ENCODE measurements at regions not wholly inside any gene's neighbourhood (a gene's known extent, or its start where the extent isn't known, plus 50 kb on each side); places are given as distances from the start of the nearest gene placed in this dataset.
"Not testable (repeated sequence)": the region's sequence is repeated elsewhere in the genome, so short reads cannot be mapped to it uniquely, and the experiment has no call there.

DNA sequence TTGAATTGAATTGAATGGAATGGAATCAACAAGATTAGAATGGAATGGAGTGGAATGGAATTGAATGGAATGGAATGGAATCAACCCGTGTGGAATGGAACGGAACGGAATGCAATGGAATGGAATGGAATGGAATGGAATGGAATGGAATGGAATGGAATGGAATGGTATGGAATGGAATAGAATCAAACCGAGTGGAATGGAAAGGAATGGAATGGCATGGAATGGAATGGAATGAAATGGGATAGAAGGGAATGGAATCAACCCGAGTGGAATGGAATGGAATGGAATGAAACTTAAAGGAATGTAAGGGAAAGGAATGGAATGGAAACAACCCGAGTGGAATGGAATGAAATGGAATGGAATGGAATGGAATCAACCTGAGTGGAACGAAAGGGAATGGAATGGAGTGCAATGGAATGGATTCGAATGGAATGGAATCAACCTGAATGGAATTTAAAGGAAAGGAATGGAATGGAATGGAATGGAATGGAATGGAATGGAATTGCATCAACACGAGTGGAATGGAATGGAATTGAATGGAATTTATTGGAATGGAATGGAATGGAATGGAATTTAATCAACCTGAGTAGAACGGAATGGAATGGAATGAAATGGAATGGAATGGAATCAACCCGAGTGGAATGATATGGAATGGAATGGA lies 1146.6 kb downstream of the RPIA start:
- TF ChIP-seq CTCF (IDR thresholded peaks at IDR 0.05): no peak
- Histone ChIP-seq H3K9ac (no peak overlapping the region), H3K27me3 (ENCODE audit: control insufficient read depth, insufficient read depth, low read length) (no peaks in the 10 kb centered on the region), H3K9me3 (ENCODE audit: control insufficient read depth, low read length) (no peaks in the 10 kb centered on the region), H3K27ac (no peak overlapping the region), H3K79me2 (no peaks in the 10 kb centered on the region), H3K4me2 (ENCODE audit: low read length) (no peak overlapping the region), H3K4me3 (ENCODE audit: low read depth, low read length) (no peak overlapping the region), H3K36me3 (ENCODE audit: control insufficient read depth, insufficient read depth, low read length) (no peaks in the 10 kb centered on the region), H2AFZ (no peak overlapping the region), H3K4me1 (no peaks in the 10 kb centered on the region)

DNA sequence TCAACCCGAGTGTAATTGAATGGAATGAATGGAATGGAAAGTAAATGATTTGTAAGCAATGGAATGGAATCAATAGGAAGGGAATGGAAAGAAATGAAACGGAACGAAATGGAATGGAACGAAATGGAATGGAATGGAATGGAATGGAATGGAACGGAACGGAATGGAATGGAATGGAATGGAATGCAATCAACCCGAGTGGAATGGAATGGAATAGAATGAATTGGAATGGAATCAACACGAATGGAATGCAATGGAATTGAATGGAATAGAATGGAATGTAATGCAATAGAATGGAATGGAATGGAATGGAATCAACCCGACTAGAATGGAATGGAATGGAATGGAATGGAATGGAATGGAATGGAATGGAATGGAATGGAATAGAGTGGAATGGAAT lies 1148.7 kb downstream of the RPIA start:
- H3K9me3 ChIP-seq (ENCODE audit: control insufficient read depth, low read length); H3K4me1 ChIP-seq; H3K27me3 ChIP-seq (ENCODE audit: control insufficient read depth, insufficient read depth, low read length); H3K79me2 ChIP-seq; H3K36me3 ChIP-seq (ENCODE audit: control insufficient read depth, insufficient read depth, low read length); H2AFZ ChIP-seq; H3K4me3 ChIP-seq (ENCODE audit: low read depth, low read length); H3K27ac ChIP-seq; H3K9ac ChIP-seq; H3K4me2 ChIP-seq (ENCODE audit: low read length): not testable (repeated sequence)

- H3K36me3 ChIP-seq (ENCODE audit: control insufficient read depth, insufficient read depth, low read length); H3K4me2 ChIP-seq (ENCODE audit: low read length); H2AFZ ChIP-seq; H3K4me1 ChIP-seq; H3K79me2 ChIP-seq; H3K9me3 ChIP-seq (ENCODE audit: control insufficient read depth, low read length); H3K27ac ChIP-seq; H3K27me3 ChIP-seq (ENCODE audit: control insufficient read depth, insufficient read depth, low read length); H3K9ac ChIP-seq; H3K4me3 ChIP-seq (ENCODE audit: low read depth, low read length): not testable (repeated sequence)
These were observed 1149.5 kb downstream of the RPIA start for GRCh38 chr2:89840781-89841475.

DNA sequence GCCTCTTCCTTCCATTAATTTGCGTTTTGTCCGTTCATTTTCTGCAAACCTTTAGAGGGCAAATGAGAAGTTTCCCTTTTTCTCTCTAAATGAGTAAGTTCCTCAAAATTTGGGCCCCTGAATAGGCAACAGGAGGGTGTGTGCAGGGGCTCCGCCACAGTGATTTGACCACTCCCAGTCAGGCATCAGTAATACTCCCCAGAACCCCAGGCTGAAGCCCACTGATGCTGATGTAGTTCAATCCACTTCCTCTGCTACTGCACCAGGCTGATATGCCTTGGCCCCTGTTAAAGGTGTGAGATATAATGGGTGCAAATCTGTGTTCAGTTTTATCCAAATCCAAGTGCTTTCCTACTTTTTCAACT lies 1150.0 kb downstream of the RPIA start:
- H3K27ac ChIP-seq: no peak overlapping the region
- no peak overlapping the region for H2AFZ ChIP-seq
- no peaks in the 10 kb centered on the region for H3K4me1 ChIP-seq
- H3K9me3 ChIP-seq (ENCODE audit: control insufficient read depth, low read length): no peaks in the 10 kb centered on the region
- no peak for TF ChIP-seq CTCF (IDR thresholded peaks at IDR 0.05)
- no peaks in the 10 kb centered on the region for H3K79me2 ChIP-seq
- H3K36me3 ChIP-seq (ENCODE audit: control insufficient read depth, insufficient read depth, low read length): no peaks in the 10 kb centered on the region
- H3K4me2 ChIP-seq (ENCODE audit: low read length): no peak overlapping the region
- H3K27me3 ChIP-seq (ENCODE audit: control insufficient read depth, insufficient read depth, low read length): no peaks in the 10 kb centered on the region
- H3K4me3 ChIP-seq (ENCODE audit: low read depth, low read length): no peak overlapping the region
- no peak overlapping the region for H3K9ac ChIP-seq

DNA sequence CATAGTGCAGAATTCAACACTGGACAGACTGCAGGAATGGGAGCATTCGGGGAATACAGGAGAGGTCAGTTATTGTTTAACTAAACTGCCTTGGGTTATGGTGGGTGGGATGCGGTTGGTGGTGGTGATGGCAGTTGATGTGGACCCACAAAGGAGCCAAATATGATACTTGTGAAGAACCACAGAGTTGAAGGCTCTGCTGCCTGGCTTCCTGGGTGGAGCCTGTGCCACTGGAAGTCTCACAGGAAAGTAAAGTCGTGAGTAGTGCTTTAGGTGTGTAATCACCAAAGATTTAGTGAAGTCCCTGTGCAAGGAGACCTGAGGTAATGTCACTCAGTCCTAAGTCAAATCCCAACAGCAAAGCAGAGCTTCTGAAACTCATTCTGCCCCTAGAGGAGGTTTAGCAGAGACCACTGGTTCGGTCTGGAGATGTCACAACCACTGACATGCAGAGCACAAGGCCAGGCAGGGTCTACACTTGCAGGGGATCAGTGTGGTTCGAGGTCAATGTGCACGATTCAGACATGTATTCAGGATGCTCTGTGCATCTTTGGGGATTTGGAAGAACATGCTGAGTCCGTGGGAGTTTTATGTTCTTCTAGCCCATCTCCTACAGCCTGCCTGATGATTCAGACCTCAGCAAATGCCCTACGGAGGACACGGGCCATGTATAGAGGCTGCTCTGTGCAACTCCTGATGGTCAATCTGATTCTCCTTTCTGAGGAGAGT lies 1150.9 kb downstream of the RPIA start:
- H3K27me3 ChIP-seq (ENCODE audit: control insufficient read depth, insufficient read depth, low read length): no peaks in the 10 kb centered on the region
- no peak overlapping the region for H3K27ac ChIP-seq
- H3K9ac ChIP-seq: no peak overlapping the region
- no peaks in the 10 kb centered on the region for H3K4me1 ChIP-seq
- no peaks in the 10 kb centered on the region for H3K9me3 ChIP-seq (ENCODE audit: control insufficient read depth, low read length)
- H3K4me3 ChIP-seq (ENCODE audit: low read depth, low read length): no peak overlapping the region
- no peaks in the 10 kb centered on the region for H3K79me2 ChIP-seq
- H3K36me3 ChIP-seq (ENCODE audit: control insufficient read depth, insufficient read depth, low read length): no peaks in the 10 kb centered on the region
- no peak for TF ChIP-seq CTCF (IDR thresholded peaks at IDR 0.05)
- H2AFZ ChIP-seq: no peak overlapping the region
- no peak overlapping the region for H3K4me2 ChIP-seq (ENCODE audit: low read length)
